MG63 (cell line): ENCODE measurements at regions not wholly inside any gene's neighbourhood (a gene's known extent, or its start where the extent isn't known, plus 50 kb on each side); places are given as distances from the start of the nearest gene placed in this dataset.
"Not testable (repeated sequence)": the region's sequence is repeated elsewhere in the genome, so short reads cannot be mapped to it uniquely, and the experiment has no call there.

Experiments used
- DNase-seq: peaks from one replicate; pipeline ENCODE4 v3.0.0-alpha.2; 2020
- H3K27me3 ChIP-seq: fragments of 250-450 bp; sonication (Bioruptor Pico); 2 replicates; pipeline ENCODE4 v1.5.1; 2020; ENCODE audit warnings: mild to moderate bottlenecking, moderate library complexity
- H3K36me3 ChIP-seq: fragments of 250-450 bp; sonication (Bioruptor Pico); 2 replicates; pipeline ENCODE4 v1.5.1; 2020; ENCODE audit warnings: mild to moderate bottlenecking, moderate library complexity
- H3K4me3 ChIP-seq: fragments of 250-450 bp; sonication (Bioruptor Pico); 2 replicates; pipeline ENCODE4 v1.5.1; 2020; ENCODE audit warnings: mild to moderate bottlenecking, moderate library complexity
- H3K9me3 ChIP-seq: fragments of 250-450 bp; sonication (Bioruptor Pico); 2 replicates; pipeline ENCODE4 v1.5.1; 2020; ENCODE audit warnings: mild to moderate bottlenecking, moderate library complexity

DNA sequence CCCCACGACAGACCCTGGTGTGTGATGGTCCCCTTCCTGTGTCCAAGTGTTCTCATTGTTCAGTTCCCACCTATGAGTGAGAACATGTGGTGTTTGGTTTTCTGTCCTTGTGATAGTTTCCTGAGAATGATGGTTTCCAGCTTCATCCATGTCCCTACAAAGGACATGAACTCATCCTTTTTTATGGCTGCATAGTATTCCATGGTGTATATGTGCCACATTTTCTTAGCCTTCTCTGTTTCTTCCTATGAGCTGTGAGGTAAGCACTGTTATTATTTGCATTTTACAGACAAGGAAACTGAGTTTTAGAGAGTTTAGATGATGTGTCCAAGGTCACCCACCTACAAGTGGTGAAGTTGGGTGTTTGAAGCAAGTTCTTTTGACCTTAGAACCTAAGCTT, 51.1 kb upstream of the BNC1 start:
- not testable (repeated sequence) for DNase-seq, H3K27me3 ChIP-seq, H3K4me3 ChIP-seq, H3K9me3 ChIP-seq, H3K36me3 ChIP-seq

GRCh38 chr15:83339396-83339795, 54.9 kb upstream of the BNC1 start:
- H3K9me3 ChIP-seq: no peaks in the 10 kb centered on the region
- no peaks in the 10 kb centered on the region for H3K36me3 ChIP-seq
- H3K4me3 ChIP-seq: no peak overlapping the region
- H3K27me3 ChIP-seq: no peaks in the 10 kb centered on the region
- DNase-seq: no peak

DNA sequence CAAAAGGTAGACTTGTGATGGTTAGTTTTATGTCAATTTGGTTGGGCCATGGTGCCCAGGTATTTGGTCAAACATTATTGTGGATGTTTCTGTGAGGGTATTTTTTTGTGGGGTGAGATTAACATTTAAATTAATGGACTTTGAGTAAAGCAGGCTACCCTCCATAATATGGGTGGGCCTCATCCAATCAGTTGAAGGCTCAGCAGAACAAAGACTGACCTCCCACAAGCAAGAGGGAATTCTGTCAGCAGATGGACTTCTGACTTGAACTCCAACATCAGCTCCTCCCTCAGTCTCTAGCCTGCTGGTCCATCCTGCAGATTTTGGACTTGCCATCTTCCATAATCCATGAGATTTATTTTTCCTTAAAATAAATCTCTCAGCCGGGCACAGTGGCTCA, 55.6 kb upstream of the BNC1 start:
- H3K9me3 ChIP-seq: no peaks in the 10 kb centered on the region
- H3K27me3 ChIP-seq: no peaks in the 10 kb centered on the region
- H3K4me3 ChIP-seq: no peak overlapping the region
- DNase-seq: no peak
- H3K36me3 ChIP-seq: no peaks in the 10 kb centered on the region

DNA sequence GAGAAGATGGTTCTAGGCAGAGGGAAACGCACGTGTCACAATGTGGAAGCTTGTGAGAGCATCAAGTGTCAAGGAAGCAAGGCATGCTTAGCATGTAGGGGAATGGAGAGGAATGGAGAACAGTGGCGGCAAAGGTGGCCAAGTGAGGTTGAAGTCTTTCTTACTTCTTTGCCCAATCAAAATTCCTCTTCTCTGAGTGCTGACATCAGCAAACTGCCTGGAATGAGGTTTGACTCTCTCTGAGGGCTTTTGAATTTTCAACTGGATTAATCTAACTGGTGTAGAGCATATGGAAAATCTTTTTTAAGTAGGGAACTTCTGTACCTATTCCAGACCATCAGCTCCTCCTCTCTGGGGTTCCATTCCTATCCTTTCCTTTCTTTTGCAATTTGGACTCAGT, 61.9 kb upstream of the BNC1 start:
- H3K36me3 ChIP-seq: no peaks in the 10 kb centered on the region
- DNase-seq: no peak
- H3K9me3 ChIP-seq: no peaks in the 10 kb centered on the region
- H3K27me3 ChIP-seq: no peaks in the 10 kb centered on the region; the same call in none of the 2 replicates
- no peak overlapping the region for H3K4me3 ChIP-seq

DNA sequence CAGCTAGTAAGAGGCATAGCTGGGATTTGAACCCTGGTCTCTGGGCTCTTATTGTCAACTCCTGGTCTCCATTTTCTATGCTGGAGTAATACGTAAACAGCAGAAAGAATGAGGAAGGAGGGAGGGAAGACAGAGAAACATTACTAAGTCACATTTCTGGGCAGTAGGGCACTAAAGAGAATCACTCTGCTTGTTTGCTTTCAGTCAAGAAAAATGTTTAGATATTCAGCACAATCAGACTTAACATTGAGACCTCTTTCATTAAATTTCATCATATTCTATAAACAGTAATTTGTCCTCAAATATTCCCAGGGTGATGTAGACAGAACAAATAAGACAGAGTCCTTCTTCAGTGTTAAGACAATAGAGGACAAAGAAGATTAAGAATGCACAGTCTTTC, 67.7 kb upstream of the BNC1 start:
- DNase-seq: no peak
- Histone ChIP-seq H3K9me3 (no peaks in the 10 kb centered on the region), H3K4me3 (no peak overlapping the region), H3K27me3 (no peaks in the 10 kb centered on the region; the same call in 1 of the 2 replicates), H3K36me3 (no peaks in the 10 kb centered on the region)

DNA sequence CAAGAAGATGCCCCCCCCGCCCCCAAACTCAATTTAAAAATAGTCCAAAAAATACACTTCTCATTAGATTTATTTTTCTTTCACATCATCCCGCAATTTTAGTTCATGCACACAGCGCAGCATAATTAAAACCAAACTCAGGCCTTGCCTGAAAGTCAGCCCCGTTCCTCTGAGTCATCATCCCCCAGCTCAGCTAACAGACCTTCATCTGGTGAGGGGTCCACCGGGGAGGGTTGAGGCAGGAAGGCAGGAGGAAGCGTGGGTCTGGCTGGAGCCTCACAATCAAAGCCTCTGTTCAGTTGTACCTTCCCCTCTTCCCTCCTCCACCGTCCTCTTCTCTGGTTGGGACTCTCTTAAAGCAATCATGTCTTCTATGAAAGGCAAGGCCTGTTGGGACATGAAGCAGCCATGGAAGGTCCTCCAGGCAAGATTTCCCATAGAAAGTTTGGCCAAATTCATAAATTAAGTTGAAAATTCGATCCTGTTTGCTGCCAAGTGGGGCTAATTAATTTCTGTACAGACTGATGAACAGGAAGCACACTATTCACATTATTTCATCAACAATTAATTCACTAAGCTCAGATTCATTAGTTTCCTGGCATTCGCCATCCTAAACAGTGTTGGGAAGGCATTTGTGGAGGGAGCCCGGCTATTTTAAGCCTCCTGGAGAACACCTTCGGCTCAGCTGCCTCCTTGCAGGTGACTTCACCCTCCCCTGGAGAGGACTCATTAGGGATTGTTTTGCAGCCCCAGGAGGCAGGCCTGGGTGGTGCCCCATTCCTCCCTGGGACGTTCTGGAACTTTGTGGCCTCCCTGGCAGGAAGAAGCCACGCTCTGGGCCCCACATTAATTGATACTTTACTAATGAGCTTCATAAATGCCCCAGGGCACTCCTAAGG, 72.3 kb upstream of the BNC1 start:
- DNase-seq: no peak
- Histone ChIP-seq H3K9me3 (no peaks in the 10 kb centered on the region), H3K36me3 (no peaks in the 10 kb centered on the region), H3K4me3 (no peak overlapping the region), H3K27me3 (no peaks in the 10 kb centered on the region)

- Histone ChIP-seq H3K4me3 (no peak overlapping the region), H3K9me3 (no peaks in the 10 kb centered on the region), H3K27me3 (no peaks in the 10 kb centered on the region), H3K36me3 (no peaks in the 10 kb centered on the region)
- DNase-seq: no peak
Observed at GRCh38 chr15:83358972-83359564, 74.6 kb upstream of the BNC1 start.

DNA sequence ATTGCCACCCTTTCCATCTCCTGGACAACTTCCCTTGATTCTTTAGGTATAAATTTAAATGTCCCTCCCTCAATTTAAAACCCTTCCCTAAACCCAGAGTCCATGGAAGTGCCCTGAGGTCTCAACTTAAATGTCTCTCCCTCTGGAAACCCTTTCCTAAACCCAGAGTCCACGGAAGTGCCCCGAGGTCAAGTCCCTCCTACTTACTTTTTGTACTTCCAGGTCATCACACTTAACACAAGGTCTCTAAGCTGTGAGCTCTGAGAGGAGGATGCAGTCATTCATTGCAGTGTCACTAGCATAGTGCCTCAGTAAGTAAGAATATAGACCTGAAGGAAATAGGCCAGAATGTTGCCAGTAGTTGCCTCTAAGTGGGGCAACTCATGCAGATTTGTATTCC, 78.2 kb upstream of the BNC1 start:
- no peaks in the 10 kb centered on the region for H3K9me3 ChIP-seq
- H3K27me3 ChIP-seq: no peaks in the 10 kb centered on the region
- H3K4me3 ChIP-seq: no peak overlapping the region
- no peak for DNase-seq
- H3K36me3 ChIP-seq: no peaks in the 10 kb centered on the region

DNA sequence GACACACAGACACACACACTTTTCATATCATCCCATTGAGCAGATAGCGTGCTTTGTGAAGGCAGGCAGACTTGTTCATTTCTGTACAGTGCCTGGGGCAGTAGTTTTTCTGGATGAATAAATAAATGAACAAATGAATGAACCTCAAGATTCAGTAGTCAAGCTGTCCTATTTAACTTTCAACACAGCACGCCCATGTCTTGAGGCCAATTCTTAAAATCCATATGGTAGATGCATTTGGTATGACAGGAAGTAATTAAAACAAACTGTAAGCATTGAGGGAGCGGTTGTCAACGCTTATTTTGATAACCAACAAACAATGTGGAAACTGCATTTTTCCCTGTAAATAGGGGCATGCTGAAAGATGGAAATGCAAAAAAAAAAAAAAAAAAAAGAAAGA, 80.0 kb upstream of the BNC1 start:
- no peak for DNase-seq
- Histone ChIP-seq H3K4me3 (no peak overlapping the region), H3K36me3 (no peaks in the 10 kb centered on the region), H3K9me3 (no peaks in the 10 kb centered on the region), H3K27me3 (no peaks in the 10 kb centered on the region)

DNA sequence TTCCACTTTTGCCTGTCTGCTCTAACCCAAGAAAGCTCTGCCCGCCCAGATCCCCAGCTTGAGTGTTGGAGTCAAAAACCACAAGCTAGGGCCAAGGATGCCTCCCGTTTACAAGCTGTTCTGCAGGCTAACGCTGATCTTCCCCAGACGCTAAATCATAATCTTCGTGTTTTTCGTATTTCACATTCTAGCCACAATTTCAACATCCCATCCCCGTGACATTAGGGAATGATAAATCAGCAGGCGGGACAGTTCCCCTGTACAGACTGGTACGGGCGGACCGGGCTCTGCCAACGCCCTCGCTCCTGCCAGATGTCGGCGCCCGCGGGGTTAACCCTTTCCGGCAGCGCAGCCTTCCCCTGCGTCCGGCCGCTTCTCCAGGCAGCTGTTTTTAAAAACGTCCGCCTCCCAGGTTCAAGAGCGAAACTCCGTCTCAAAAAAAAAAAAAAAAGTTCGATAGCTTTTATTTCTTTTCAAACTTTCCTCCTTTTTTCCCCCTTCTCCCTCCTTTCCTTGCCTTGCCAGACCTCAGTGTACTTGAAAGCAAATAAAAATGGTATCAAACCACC, 81.0 kb upstream of the BNC1 start:
- H3K9me3 ChIP-seq: no peaks in the 10 kb centered on the region
- peak; percentile 79 for DNase-seq
- H3K36me3 ChIP-seq: no peaks in the 10 kb centered on the region
- H3K27me3 ChIP-seq: no peaks in the 10 kb centered on the region
- H3K4me3 ChIP-seq: peak overlapping the region; percentile 49

GRCh38 chr15:83372434-83372891, 74.7 kb upstream of the SH3GL3 start:
- no peak overlapping the region for H3K4me3 ChIP-seq
- H3K36me3 ChIP-seq: no peaks in the 10 kb centered on the region
- DNase-seq: peak; percentile 30
- no peaks in the 10 kb centered on the region for H3K9me3 ChIP-seq
- peaks cover 5% of the 10 kb centered on the region; the same call in 1 of the 2 replicates for H3K27me3 ChIP-seq

DNA sequence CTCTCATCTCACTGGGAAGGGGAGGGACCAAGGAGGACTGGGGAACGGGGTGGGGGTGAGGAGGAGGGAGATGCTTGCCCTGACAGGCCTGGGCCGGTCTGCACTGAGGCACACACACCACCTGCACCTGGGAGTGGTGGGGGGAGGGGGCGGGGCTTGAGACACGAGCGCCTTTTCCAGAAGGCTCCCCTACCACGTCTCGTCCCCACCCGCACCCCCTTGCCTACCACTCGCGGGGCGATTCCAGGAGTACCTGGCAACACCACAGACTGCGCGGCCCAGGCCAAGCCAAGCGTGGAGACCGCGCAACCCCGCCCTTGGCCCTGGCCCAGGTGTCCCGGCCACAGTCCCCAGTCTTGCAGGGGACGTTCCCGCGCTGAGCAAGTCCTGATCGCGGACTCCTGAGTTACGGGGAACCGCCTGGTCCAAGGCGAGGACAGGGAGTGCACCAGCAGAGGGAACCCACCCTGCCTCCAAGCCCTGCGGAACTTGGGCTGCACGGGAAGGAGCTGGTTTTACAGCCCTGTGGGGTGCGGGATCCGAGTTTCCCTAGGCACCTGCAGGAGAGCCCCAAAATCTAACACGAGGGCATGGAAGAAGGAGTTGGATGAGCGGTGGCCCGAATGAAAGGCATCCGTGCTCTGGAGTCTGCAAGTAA, 68.1 kb upstream of the SH3GL3 start:
- Histone ChIP-seq H3K9me3 (no peaks in the 10 kb centered on the region), H3K27me3 (no peaks in the 10 kb centered on the region), H3K36me3 (no peaks in the 10 kb centered on the region), H3K4me3 (no peak overlapping the region)
- DNase-seq: no peak

DNA sequence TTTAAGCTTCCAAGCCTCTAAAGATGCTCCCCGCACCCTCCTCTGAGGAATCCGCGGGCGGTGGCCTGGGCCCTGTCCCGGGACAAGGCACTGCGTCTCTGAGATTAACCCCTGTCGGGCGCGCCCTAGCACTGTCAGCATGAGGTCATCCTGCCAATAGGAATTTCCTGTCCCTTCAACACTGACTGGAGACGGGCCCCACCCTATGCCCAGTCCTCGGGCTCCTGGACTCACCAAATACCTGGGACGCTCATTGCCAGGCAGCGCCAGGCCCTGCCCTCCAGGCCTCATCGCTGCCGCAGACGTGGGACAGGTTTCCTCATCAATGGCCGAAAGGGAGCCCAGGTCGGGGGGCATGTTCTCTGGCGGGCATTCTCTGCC, 67.6 kb upstream of the SH3GL3 start:
- Histone ChIP-seq H3K27me3 (no peaks in the 10 kb centered on the region), H3K4me3 (no peak overlapping the region), H3K9me3 (no peaks in the 10 kb centered on the region), H3K36me3 (no peaks in the 10 kb centered on the region)
- peak; percentile 84 for DNase-seq

GRCh38 chr15:83380059-83380458, 67.1 kb upstream of the SH3GL3 start:
- Histone ChIP-seq H3K9me3 (no peaks in the 10 kb centered on the region), H3K36me3 (no peaks in the 10 kb centered on the region), H3K27me3 (no peaks in the 10 kb centered on the region), H3K4me3 (no peak overlapping the region)
- peak; percentile 32 for DNase-seq

- H3K27me3 ChIP-seq: no peaks in the 10 kb centered on the region
- no peaks in the 10 kb centered on the region for H3K36me3 ChIP-seq
- H3K4me3 ChIP-seq: no peak overlapping the region
- H3K9me3 ChIP-seq: no peaks in the 10 kb centered on the region
- peak; percentile 19 for DNase-seq
Observed at GRCh38 chr15:83380682-83381081, 66.5 kb upstream of the SH3GL3 start.

- H3K36me3 ChIP-seq, DNase-seq, H3K9me3 ChIP-seq, H3K27me3 ChIP-seq, H3K4me3 ChIP-seq: not testable (repeated sequence)
Observed at GRCh38 chr15:83383608-83384139, 63.5 kb upstream of the SH3GL3 start.

GRCh38 chr15:83396101-83396500, 51.0 kb upstream of the SH3GL3 start:
- no peak overlapping the region for H3K4me3 ChIP-seq
- H3K27me3 ChIP-seq: no peaks in the 10 kb centered on the region
- H3K9me3 ChIP-seq: no peaks in the 10 kb centered on the region
- H3K36me3 ChIP-seq: no peaks in the 10 kb centered on the region
- DNase-seq: peak; percentile 83
